SKM-1 treated with dmso at 0.1 percent for 144 hours (cell line): ENCODE measurements at regions not wholly inside any gene's neighbourhood (a gene's known extent, or its start where the extent isn't known, plus 50 kb on each side); places are given as distances from the start of the nearest gene placed in this dataset.

ENCODE experiments used
- DNase-seq: peaks from one replicate; lab custom pipeline; 2025; ENCODE audit not compliant: unreplicated experiment; lab: John Stamatoyannopoulos, UW

DNA sequence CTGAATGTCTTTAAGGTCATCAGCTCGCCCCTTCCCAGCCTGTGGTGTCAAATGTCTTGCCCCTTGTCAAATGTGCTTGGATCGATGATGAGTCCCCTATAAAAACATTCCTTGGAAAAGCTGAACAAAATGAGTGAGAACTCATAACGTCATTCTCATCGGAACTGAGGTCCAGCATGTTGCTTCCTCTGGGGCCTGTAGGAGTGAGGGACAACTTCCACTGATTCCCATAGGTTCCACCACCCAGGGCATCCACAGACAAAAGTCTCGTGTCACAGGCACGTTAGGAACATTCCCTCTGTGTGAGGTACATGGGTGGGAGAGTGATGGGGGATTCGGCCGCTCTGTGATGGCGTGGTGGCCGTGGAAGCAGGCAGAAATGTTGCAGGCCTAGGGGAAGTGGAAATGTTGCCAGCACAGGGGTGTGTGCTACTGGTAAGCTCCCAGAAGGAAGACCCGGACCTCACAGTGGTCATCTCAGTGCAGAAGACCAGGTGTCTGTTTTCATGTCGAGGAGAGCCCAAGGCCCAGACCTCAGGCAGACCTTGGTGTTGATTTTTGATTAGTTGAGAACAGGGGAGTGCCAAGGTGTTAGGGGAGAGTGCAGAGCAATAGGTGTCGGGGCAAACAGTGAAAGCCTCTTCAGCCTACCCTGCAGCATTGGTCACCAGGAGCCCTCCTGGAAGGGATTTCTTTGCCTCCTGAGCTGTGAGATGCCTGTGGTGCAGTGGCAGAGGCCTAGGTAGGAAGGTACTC lies 96.8 kb downstream of the SNRPN start:
- no peak for DNase-seq

GRCh38 chr15:25052191-25052999 lies 97.6 kb downstream of the SNRPN start:
- DNase-seq = no peak

- DNase-seq = no peak
Observed at GRCh38 chr15:25053000-25053815, 98.4 kb downstream of the SNRPN start.

- no peak for DNase-seq
Observed at GRCh38 chr15:25054329-25054728, 99.5 kb downstream of the SNRPN start.

- no peak for DNase-seq
Observed at GRCh38 chr15:25054943-25055342, 100.2 kb downstream of the SNRPN start.

GRCh38 chr15:25055356-25056068 lies 100.7 kb downstream of the SNRPN start:
- no peak for DNase-seq

GRCh38 chr15:25056484-25057425 lies 102.0 kb downstream of the SNRPN start:
- no peak for DNase-seq

DNA sequence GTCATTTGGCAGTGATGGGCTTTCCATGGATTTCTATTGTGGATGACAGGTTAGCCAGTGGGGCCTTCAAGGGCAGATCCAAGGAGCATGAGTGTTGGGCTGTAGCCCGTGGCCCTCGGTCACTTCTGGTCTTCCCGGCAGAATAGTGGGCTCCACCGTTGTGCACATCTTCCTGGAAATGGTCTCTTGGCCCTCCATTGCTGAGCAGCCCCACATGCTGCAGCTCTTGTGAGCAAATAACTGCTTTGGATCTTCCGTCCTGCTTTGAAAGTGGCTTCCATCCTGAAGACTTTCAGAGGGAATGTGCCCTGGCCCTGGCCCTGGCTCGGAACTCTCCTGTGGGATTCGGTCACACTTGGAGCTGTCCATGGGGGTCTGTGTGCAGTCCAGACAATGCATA lies 102.8 kb downstream of the SNRPN start:
- DNase-seq = no peak

- no peak for DNase-seq
Observed at GRCh38 chr15:25058080-25058785, 103.4 kb downstream of the SNRPN start.

DNA sequence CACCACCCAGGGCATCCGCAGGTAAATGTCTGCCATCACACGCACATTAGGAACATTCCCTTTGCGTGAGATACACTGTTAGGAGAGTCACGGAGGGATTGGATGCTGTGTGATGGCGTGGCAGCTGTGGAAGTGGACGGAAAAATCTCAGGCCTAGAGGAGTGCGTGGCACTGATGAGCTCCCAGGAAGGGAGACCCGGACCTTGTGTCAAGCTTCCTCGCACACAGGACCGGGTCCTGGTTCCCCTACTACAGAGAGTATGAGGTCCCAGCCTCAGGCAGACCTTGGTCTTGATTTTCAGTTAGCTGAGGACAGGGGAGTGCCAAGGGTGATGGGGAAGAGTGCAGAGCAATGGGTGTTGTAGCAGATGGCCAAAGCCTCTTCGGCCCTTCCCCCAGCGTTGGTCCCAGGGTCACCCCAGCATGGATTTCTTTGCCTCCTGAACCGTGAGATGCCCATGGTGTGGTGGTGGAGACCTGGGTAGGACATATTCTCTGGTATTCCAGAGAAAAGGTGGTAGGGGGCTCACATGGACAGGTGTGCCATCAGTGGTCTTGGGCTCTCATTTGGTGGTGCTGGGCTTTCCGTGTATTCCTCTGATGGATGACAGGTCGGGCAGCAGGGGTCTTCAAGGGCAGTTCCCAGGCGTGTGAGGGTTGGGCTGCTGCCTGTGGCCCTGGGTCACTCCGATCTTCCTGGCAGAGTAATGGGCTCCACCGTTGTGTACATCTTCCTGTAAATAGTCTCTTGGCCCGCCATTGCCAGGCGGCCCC lies 105.1 kb downstream of the SNRPN start:
- DNase-seq = no peak

DNA sequence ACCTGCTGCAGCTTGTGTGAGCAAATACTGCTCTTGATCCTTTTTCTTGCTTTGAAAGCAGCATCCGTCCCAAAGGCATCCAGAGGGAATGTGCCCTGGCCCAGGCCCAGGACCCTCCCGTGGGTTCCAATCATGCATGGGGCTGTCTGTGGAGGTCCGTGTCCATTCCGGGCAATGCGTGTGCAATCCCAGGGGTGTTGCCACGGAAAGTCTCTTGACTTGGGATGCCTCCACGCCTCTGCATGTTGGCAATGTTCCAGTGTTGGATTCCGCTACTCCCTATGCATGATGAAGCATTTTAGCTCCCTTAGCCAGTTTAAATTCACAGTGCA lies 105.7 kb downstream of the SNRPN start:
- DNase-seq = no peak

- no peak for DNase-seq
Observed at GRCh38 chr15:25060996-25061620, 106.3 kb downstream of the SNRPN start.

GRCh38 chr15:25061808-25062550 lies 107.2 kb downstream of the SNRPN start:
- no peak for DNase-seq

DNA sequence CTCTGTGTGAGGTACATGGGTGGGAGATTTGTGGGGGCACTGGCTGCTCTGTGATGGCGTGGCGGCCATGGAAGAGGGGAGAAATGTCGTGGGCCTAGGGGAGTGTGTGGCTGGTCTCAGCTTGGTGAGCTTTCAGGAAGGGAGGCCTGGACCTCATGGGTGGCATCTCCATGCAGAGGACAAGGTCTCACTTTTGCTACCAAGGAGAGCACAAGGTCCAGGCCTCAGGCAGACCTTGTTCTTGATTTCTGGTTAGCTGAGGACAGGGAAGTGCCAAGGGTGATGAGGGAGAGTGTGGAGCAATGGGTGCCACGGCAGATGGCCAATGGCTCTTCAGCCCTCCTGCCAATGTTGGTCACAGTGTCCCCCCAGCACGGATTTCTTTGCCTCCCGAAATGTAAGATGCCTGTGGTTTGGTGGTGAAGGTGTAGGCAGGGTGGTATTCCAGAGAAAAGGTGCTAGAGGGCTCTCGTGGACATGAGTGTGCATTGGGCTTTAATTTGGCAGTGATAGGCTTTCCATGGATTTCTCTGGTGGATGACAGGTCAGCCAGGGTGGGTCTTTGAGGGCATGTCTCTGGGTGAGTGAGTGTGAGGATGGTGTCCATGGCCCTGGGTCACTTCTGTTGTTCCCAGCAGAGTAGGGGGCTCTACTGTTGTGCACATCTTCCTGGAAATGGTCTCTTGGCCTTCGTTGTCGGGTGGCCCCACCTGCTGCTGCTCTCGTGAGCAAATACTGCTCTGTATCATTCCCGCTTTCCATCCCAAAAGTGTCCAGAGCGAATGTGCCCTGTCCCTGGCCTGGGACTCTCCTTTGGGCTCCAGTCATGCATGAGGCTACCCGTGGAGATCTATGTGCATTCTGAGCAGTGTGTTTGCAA lies 108.0 kb downstream of the SNRPN start:
- DNase-seq = no peak

GRCh38 chr15:25065286-25065685 lies 110.5 kb downstream of the SNRPN start:
- no peak for DNase-seq

GRCh38 chr15:25065876-25066275 lies 111.1 kb downstream of the SNRPN start:
- no peak for DNase-seq
